ENCODE measurements at regions not wholly inside any gene's neighbourhood (a gene's known extent, or its start where the extent isn't known, plus 50 kb on each side); places are given as distances from the start of the nearest gene placed in this dataset.
"Not testable (repeated sequence)": the region's sequence is repeated elsewhere in the genome, so short reads cannot be mapped to it uniquely, and the experiment has no call there.

- ATAC-seq (ENCODE audit: poor library complexity): no peak
- no peak for TF ChIP-seq CTCF (IDR thresholded peaks at IDR 0.05)
- intact Hi-C loops (cut with DNase I, micrococcal nuclease): no loop called here
- DNase-seq: no peak
- Histone ChIP-seq H3K4me3 (ENCODE audit: low read length) (no peak overlapping the region), H3K9me3 (ENCODE audit: control insufficient read depth in 1 of 2, insufficient read depth in 1 of 2, low read length in 2 of 2) (peaks cover 0 to 13% of the 10 kb centered on the region in 2 experiments), H3K4me1 (ENCODE audit: insufficient read depth, low read length) (no peaks in the 10 kb centered on the region), H3K27me3 (ENCODE audit: control insufficient read depth in 1 of 2, insufficient read depth in 2 of 2, low read length in 2 of 2) (no peaks in the 10 kb centered on the region), H3K36me3 (ENCODE audit: insufficient read depth, low read length) (no peaks in the 10 kb centered on the region), H3K27ac (ENCODE audit: low read depth in 1 of 2, low read length in 2 of 2) (no peak overlapping the region)
- ChIA-PET CTCF (no interaction called here), POLR2A (no interaction called here)
- Mint-ChIP-seq H3K4me1 (ENCODE audit: low read depth) (no peaks in the 10 kb centered on the region), H3K27me3 (no peaks in the 10 kb centered on the region), H3K4me3 (no peak overlapping the region), H3K9me3 (no peaks in the 10 kb centered on the region), H3K36me3 (ENCODE audit: low read depth) (no peaks in the 10 kb centered on the region), H3K27ac (no peak overlapping the region)
Measured at GRCh38 chr6:85291326-85291725, 158.6 kb upstream of the NT5E start.

GRCh38 chr6:85287654-85288053 lies 162.2 kb upstream of the NT5E start:
- intact Hi-C loops (cut with DNase I, micrococcal nuclease): no loop called here
- no peak overlapping the region for H3K27ac ChIP-seq (ENCODE audit: low read depth in 1 of 2, low read length in 2 of 2)
- Mint-ChIP-seq H3K27me3 (no peaks in the 10 kb centered on the region), H3K27ac (no peak overlapping the region), H3K9me3 (no peaks in the 10 kb centered on the region), H3K4me1 (ENCODE audit: low read depth) (no peaks in the 10 kb centered on the region), H3K4me3 (no peak overlapping the region), H3K36me3 (ENCODE audit: low read depth) (no peaks in the 10 kb centered on the region)
- H3K9me3 ChIP-seq (ENCODE audit: control insufficient read depth in 1 of 2, insufficient read depth in 1 of 2, low read length in 2 of 2): peaks cover 0 to 17% of the 10 kb centered on the region in 2 experiments
- no peak for ATAC-seq (ENCODE audit: poor library complexity)
- H3K36me3 ChIP-seq (ENCODE audit: insufficient read depth, low read length): no peaks in the 10 kb centered on the region
- TF ChIP-seq CTCF (IDR thresholded peaks at IDR 0.05): no peak
- ChIA-PET CTCF (no interaction called here), POLR2A (no interaction called here)
- H3K4me1 ChIP-seq (ENCODE audit: insufficient read depth, low read length): no peaks in the 10 kb centered on the region
- no peaks in the 10 kb centered on the region for H3K27me3 ChIP-seq (ENCODE audit: control insufficient read depth in 1 of 2, insufficient read depth in 2 of 2, low read length in 2 of 2)
- H3K4me3 ChIP-seq (ENCODE audit: low read length): no peak overlapping the region
- DNase-seq: no peak

GRCh38 chr6:85287158-85287557 lies 162.7 kb upstream of the NT5E start:
- no peaks in the 10 kb centered on the region for H3K36me3 Mint-ChIP-seq (ENCODE audit: low read depth)
- ChIA-PET POLR2A (no interaction called here), CTCF (no interaction called here)
- no peak overlapping the region for H3K4me3 ChIP-seq (ENCODE audit: low read length)
- intact Hi-C loops (cut with DNase I, micrococcal nuclease): no loop called here
- H3K4me3 Mint-ChIP-seq: no peak overlapping the region
- H3K4me1 Mint-ChIP-seq (ENCODE audit: low read depth): no peaks in the 10 kb centered on the region
- TF ChIP-seq CTCF (IDR thresholded peaks at IDR 0.05): no peak
- no peaks in the 10 kb centered on the region for H3K27me3 Mint-ChIP-seq
- peaks cover 0 to 17% of the 10 kb centered on the region in 2 experiments for H3K9me3 ChIP-seq (ENCODE audit: control insufficient read depth in 1 of 2, insufficient read depth in 1 of 2, low read length in 2 of 2)
- H3K9me3 Mint-ChIP-seq: no peaks in the 10 kb centered on the region
- no peak overlapping the region for H3K27ac ChIP-seq (ENCODE audit: low read depth in 1 of 2, low read length in 2 of 2)
- H3K27me3 ChIP-seq (ENCODE audit: control insufficient read depth in 1 of 2, insufficient read depth in 2 of 2, low read length in 2 of 2): no peaks in the 10 kb centered on the region
- H3K36me3 ChIP-seq (ENCODE audit: insufficient read depth, low read length): no peaks in the 10 kb centered on the region
- no peak overlapping the region for H3K27ac Mint-ChIP-seq
- no peak for DNase-seq
- no peak for ATAC-seq (ENCODE audit: poor library complexity)
- no peaks in the 10 kb centered on the region for H3K4me1 ChIP-seq (ENCODE audit: insufficient read depth, low read length)

GRCh38 chr6:85286507-85286906 lies 163.4 kb upstream of the NT5E start:
- H3K36me3 ChIP-seq (ENCODE audit: insufficient read depth, low read length); H3K9me3 Mint-ChIP-seq; intact Hi-C loops (cut with DNase I, micrococcal nuclease); CTCF ChIA-PET; H3K36me3 Mint-ChIP-seq (ENCODE audit: low read depth); DNase-seq; H3K27ac ChIP-seq (ENCODE audit: low read depth in 1 of 2, low read length in 2 of 2); ATAC-seq (ENCODE audit: poor library complexity); H3K27ac Mint-ChIP-seq; H3K4me3 Mint-ChIP-seq; POLR2A ChIA-PET; H3K27me3 Mint-ChIP-seq; H3K27me3 ChIP-seq (ENCODE audit: control insufficient read depth in 1 of 2, insufficient read depth in 2 of 2, low read length in 2 of 2); H3K4me3 ChIP-seq (ENCODE audit: low read length); H3K4me1 Mint-ChIP-seq (ENCODE audit: low read depth); H3K4me1 ChIP-seq (ENCODE audit: insufficient read depth, low read length): not testable (repeated sequence)
- peaks cover 0 to 17% of the 10 kb centered on the region in 2 experiments for H3K9me3 ChIP-seq (ENCODE audit: control insufficient read depth in 1 of 2, insufficient read depth in 1 of 2, low read length in 2 of 2)

All from CD4-positive, alpha-beta T cell (primary cell).